K562 (cell line): ENCODE measurements at regions not wholly inside any gene's neighbourhood (a gene's known extent, or its start where the extent isn't known, plus 50 kb on each side); places are given as distances from the start of the nearest gene placed in this dataset.

Source experiments
- CLOCK ChIP-seq: fragments of 250-450 bp; sonication (Bioruptor Pico); IDR thresholded peaks from 2 replicates; pipeline ENCODE4 v1.4.0; 2020; ENCODE audit warnings: mild to moderate bottlenecking, moderate library complexity, borderline replicate concordance
- GABPA ChIP-seq: fragments of 200-800 bp; sonication (Bioruptor generic); conservative IDR thresholded peaks from 2 replicates; pipeline ENCODE4 v1.6.1; 2016; ENCODE audit warnings: low read depth, missing genetic modification characterization, missing compliant biosample characterization
- NFIC ChIP-seq: fragments of 450-650 bp; IDR thresholded peaks from 2 replicates; pipeline ENCODE4 v1.6.1; 2017; ENCODE audit warnings: mild to moderate bottlenecking, inconsistent platforms
- NFRKB ChIP-seq: fragments of 450-650 bp; IDR thresholded peaks from 2 replicates; pipeline ENCODE4 v1.6.1; 2016; ENCODE audit warnings: low read depth
- POLR2A ChIP-seq: fragments of 450-650 bp; conservative IDR thresholded peaks from 2 replicates; pipeline ENCODE4 v1.6.1; 2016
- TEAD1 ChIP-seq, 2 experiments: fragments of 450-650 bp in 1 of 2; sonication (generic) in 1 of 2; formaldehyde crosslinking; IDR thresholded peaks; 2 replicates each; pipeline versions ENCODE4 v1.4.0 to v1.8.0; 2020 to 2022; ENCODE audit warnings: mild to moderate bottlenecking in 2 of 2, missing genetic modification reagents in 1 of 2
- TEAD4 ChIP-seq, 2 experiments: sonication (generic) in 1 of 2; formaldehyde crosslinking in 1 of 2; IDR thresholded peaks; 2 replicates each; pipeline versions ENCODE4 v1.6.1 to v1.8.0; 2012 to 2022; ENCODE audit warnings: borderline replicate concordance in 1 of 2, inconsistent platforms in 1 of 2, low read length in 1 of 2, mild to moderate bottlenecking in 1 of 2, missing genetic modification reagents in 1 of 2
- TF ChIP-seq, protein P1 (sequence below), 3 experiments: IDR thresholded peaks in 2 of 3; conservative IDR thresholded peaks in 1 of 3; 2 replicates each; pipeline ENCODE4 v1.5.1; 2011 to 2012; ENCODE audit warnings: low read length in 3 of 3, mild to moderate bottlenecking in 3 of 3, control low read depth in 2 of 3, improper control_type of control experiment in 1 of 3, inconsistent platforms in 1 of 3, low read depth in 1 of 3, mixed read lengths in 1 of 3, moderate library complexity in 1 of 3; ENCODE audit not compliant: insufficient read depth in 2 of 3

DNA sequence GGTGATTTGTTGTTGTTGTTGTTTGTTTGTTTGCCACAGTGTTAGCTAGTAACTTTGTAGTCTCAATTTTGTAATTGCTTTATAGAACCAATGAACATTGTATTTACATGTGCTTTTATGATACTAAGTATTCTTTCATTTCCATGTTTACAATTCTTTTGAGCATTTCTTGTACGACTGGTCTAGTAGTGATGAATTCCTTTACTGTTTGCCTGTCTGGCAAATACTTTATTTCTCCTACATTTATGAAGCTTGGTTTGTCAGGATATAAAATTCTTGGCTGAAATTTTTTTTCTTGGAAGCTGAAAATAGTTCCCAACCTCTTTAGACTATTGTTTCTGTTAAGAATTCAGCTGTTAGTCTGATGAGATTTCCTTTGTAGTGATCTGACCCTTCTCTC lies 55.6 kb upstream of the SNCAIP start:
- TF ChIP-seq TEAD1 (CRISPR knock-in tag; IDR thresholded peaks at IDR 0.05) (no peak), NFIC (no peak), POLR2A (no peak), GABPA (tag) (no peak), NFRKB (no peak), TEAD4 (IDR thresholded peaks at IDR 0.05; ENCODE audit: low read length) (no peak), TEAD4 (CRISPR knock-in tag; IDR thresholded peaks at IDR 0.05; ENCODE audit: borderline replicate concordance) (no peak), CLOCK (CRISPR knock-in tag) (no peak)
- TF ChIP-seq, protein P1, sequence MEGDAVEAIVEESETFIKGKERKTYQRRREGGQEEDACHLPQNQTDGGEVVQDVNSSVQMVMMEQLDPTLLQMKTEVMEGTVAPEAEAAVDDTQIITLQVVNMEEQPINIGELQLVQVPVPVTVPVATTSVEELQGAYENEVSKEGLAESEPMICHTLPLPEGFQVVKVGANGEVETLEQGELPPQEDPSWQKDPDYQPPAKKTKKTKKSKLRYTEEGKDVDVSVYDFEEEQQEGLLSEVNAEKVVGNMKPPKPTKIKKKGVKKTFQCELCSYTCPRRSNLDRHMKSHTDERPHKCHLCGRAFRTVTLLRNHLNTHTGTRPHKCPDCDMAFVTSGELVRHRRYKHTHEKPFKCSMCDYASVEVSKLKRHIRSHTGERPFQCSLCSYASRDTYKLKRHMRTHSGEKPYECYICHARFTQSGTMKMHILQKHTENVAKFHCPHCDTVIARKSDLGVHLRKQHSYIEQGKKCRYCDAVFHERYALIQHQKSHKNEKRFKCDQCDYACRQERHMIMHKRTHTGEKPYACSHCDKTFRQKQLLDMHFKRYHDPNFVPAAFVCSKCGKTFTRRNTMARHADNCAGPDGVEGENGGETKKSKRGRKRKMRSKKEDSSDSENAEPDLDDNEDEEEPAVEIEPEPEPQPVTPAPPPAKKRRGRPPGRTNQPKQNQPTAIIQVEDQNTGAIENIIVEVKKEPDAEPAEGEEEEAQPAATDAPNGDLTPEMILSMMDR (IDR thresholded peaks at IDR 0.05 in 2 of 3, conservative IDR thresholded peaks at IDR 0.05 in 1 of 3; ENCODE audit: insufficient read depth in 2 of 3, low read depth in 1 of 3, low read length in 3 of 3), result no peak
